ENCODE measurements at regions not wholly inside any gene's neighbourhood (a gene's known extent, or its start where the extent isn't known, plus 50 kb on each side); places are given as distances from the start of the nearest gene placed in this dataset.

DNA sequence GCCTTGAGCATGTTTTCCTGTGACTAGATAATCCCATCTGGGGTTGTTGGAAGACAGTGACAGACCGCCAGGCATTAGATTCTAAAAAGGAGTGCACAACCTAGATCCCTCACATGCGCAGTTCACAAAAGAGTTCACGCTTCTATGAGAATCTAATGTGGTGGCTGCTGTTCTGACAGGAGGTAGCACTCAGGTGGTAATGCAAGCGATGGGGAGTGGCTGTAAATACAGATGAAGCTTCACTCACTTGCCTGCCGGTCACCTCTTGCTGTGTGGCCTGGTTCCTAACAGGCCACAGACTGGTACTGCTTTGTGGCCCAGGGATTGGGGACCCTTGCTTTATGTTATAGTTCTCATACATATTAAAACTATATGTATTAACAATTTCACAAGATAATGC lies 81.9 kb upstream of the TMLHE start:
- Mint-ChIP-seq H3K4me1 (no peaks in the 10 kb centered on the region), H3K36me3 (no peaks in the 10 kb centered on the region), H3K27ac (no peak overlapping the region), H3K27me3 (ENCODE audit: low read depth) (no peaks in the 10 kb centered on the region), H3K4me3 (no peak overlapping the region), H3K9me3 (peaks cover 3% of the 10 kb centered on the region; the same call in 1 of the 2 replicates)
- DNase-seq (ENCODE audit: low spot score) = no peak
- POLR2A ChIA-PET = no interaction called here
- no peak for TF ChIP-seq CREB1 (CRISPR knock-in tag; IDR thresholded peaks at IDR 0.05)
- no peak for TF ChIP-seq ATF1 (CRISPR knock-in tag; IDR thresholded peaks at IDR 0.05)
- TF ChIP-seq NR1H2 (CRISPR knock-in tag; IDR thresholded peaks at IDR 0.05) = no peak
- no peak for TF ChIP-seq NFATC4 (CRISPR knock-in tag; IDR thresholded peaks at IDR 0.05)
- CTCF ChIA-PET = no interaction called here
- no peak for ATAC-seq

DNA sequence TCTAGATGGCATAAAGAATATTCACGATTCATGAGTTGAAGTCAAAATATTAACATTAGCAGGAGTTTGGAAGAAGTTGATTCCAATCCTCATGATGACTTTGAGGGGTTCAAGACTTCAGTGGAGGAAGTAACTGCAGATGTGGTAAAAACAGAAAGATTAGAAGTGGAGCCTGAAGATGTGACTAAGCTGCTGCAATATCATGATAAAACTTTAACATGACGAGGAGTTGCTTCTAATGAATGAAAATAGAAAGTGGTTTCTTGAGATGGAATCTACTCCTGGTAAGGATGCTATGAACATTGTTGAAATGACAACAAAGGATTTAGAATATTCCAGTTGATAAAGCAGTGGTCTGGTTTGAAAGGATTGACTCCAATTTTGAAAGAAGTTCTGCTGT lies 70.1 kb upstream of the TMLHE start:
- DNase-seq (ENCODE audit: low spot score) = no peak
- Mint-ChIP-seq H3K9me3 (no peaks in the 10 kb centered on the region), H3K4me3 (no peak overlapping the region), H3K36me3 (no peaks in the 10 kb centered on the region), H3K27ac (no peak overlapping the region), H3K27me3 (ENCODE audit: low read depth) (no peaks in the 10 kb centered on the region), H3K4me1 (peaks cover 14% of the 10 kb centered on the region)
- no peak for TF ChIP-seq ZNF396 (CRISPR knock-in tag; IDR thresholded peaks at IDR 0.05; ENCODE audit: borderline replicate concordance)
- CTCF ChIA-PET = interaction anchor here (1.2 kb wide), 1 partner anchor 20 kb away, joined by 9 read pairs; no protein-coding TSS in a partner anchor
- POLR2A ChIA-PET = no interaction called here
- no peak for ATAC-seq

DNA sequence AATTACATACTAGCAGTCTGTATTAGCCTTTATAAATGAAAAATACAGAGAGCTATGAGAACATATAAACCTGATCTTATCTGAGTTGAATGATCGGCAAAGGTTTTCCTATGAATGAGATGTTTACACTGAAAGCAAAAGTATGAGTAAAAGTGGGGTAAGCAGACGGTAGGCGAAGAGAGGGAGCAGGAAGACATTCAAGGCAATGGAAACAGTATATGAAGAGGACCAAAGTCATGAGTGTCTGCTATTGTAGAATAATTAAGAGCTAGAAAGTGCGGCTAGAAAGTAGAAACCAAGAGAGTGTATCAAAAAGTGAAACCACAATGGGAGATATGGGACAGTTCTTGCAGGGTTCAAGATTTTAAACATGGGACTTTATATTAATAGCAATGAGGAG lies 67.0 kb upstream of the TMLHE start:
- ATAC-seq (no peak), DNase-seq (ENCODE audit: low spot score) (no peak)
- ChIA-PET CTCF (no interaction called here), POLR2A (no interaction called here)
- TF ChIP-seq SOX15 (CRISPR knock-in tag; IDR thresholded peaks at IDR 0.05) (no peak), AR (CRISPR knock-in tag; IDR thresholded peaks at IDR 0.05) (no peak), EMX1 (CRISPR knock-in tag; IDR thresholded peaks at IDR 0.05) (no peak), GABPB1 (CRISPR knock-in tag; IDR thresholded peaks at IDR 0.05) (no peak), MLX (CRISPR knock-in tag; IDR thresholded peaks at IDR 0.05) (no peak), STAT6 (CRISPR knock-in tag; conservative IDR thresholded peaks at IDR 0.05; ENCODE audit: low read depth) (no peak), OVOL2 (CRISPR knock-in tag; IDR thresholded peaks at IDR 0.05; ENCODE audit: borderline replicate concordance) (no peak), ZNF512 (CRISPR knock-in tag; IDR thresholded peaks at IDR 0.05; ENCODE audit: borderline replicate concordance) (no peak), SMAD4 (CRISPR knock-in tag; IDR thresholded peaks at IDR 0.05) (no peak), FOXK1 (CRISPR knock-in tag; IDR thresholded peaks at IDR 0.05) (no peak), ZNF219 (CRISPR knock-in tag; IDR thresholded peaks at IDR 0.05; ENCODE audit: borderline replicate concordance) (no peak), MXD4 (CRISPR knock-in tag; IDR thresholded peaks at IDR 0.05; ENCODE audit: borderline replicate concordance) (no peak), NR1H2 (CRISPR knock-in tag; IDR thresholded peaks at IDR 0.05) (no peak), GTF2I (CRISPR knock-in tag; conservative IDR thresholded peaks at IDR 0.05) (no peak)
- TF ChIP-seq, protein P1, sequence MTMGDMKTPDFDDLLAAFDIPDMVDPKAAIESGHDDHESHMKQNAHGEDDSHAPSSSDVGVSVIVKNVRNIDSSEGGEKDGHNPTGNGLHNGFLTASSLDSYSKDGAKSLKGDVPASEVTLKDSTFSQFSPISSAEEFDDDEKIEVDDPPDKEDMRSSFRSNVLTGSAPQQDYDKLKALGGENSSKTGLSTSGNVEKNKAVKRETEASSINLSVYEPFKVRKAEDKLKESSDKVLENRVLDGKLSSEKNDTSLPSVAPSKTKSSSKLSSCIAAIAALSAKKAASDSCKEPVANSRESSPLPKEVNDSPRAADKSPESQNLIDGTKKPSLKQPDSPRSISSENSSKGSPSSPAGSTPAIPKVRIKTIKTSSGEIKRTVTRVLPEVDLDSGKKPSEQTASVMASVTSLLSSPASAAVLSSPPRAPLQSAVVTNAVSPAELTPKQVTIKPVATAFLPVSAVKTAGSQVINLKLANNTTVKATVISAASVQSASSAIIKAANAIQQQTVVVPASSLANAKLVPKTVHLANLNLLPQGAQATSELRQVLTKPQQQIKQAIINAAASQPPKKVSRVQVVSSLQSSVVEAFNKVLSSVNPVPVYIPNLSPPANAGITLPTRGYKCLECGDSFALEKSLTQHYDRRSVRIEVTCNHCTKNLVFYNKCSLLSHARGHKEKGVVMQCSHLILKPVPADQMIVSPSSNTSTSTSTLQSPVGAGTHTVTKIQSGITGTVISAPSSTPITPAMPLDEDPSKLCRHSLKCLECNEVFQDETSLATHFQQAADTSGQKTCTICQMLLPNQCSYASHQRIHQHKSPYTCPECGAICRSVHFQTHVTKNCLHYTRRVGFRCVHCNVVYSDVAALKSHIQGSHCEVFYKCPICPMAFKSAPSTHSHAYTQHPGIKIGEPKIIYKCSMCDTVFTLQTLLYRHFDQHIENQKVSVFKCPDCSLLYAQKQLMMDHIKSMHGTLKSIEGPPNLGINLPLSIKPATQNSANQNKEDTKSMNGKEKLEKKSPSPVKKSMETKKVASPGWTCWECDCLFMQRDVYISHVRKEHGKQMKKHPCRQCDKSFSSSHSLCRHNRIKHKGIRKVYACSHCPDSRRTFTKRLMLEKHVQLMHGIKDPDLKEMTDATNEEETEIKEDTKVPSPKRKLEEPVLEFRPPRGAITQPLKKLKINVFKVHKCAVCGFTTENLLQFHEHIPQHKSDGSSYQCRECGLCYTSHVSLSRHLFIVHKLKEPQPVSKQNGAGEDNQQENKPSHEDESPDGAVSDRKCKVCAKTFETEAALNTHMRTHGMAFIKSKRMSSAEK (CRISPR knock-in tag; IDR thresholded peaks at IDR 0.05; ENCODE audit: borderline replicate concordance) = no peak
- TF ChIP-seq, protein P2, sequence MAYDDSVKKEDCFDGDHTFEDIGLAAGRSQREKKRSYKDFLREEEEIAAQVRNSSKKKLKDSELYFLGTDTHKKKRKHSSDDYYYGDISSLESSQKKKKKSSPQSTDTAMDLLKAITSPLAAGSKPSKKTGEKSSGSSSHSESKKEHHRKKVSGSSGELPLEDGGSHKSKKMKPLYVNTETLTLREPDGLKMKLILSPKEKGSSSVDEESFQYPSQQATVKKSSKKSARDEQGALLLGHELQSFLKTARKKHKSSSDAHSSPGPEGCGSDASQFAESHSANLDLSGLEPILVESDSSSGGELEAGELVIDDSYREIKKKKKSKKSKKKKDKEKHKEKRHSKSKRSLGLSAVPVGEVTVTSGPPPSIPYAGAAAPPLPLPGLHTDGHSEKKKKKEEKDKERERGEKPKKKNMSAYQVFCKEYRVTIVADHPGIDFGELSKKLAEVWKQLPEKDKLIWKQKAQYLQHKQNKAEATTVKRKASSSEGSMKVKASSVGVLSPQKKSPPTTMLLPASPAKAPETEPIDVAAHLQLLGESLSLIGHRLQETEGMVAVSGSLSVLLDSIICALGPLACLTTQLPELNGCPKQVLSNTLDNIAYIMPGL (CRISPR knock-in tag; IDR thresholded peaks at IDR 0.05) = no peak
- H3K27me3 Mint-ChIP-seq (ENCODE audit: low read depth) = no peaks in the 10 kb centered on the region; the same call in 1 of the 2 replicates
- no peak overlapping the region for H3K27ac Mint-ChIP-seq
- H3K4me1 Mint-ChIP-seq = peaks cover 14% of the 10 kb centered on the region
- no peaks in the 10 kb centered on the region for H3K9me3 Mint-ChIP-seq
- no peak overlapping the region for H3K4me3 Mint-ChIP-seq
- no peaks in the 10 kb centered on the region for H3K36me3 Mint-ChIP-seq

Measured in WTC11 (cell line).